HG02623 (cell line): ENCODE measurements at regions not wholly inside any gene's neighbourhood (a gene's known extent, or its start where the extent isn't known, plus 50 kb on each side); places are given as distances from the start of the nearest gene placed in this dataset.

ENCODE experiments used
- ATAC-seq: cut with Tn5 transposase; IDR thresholded peaks from one replicate; pipeline ENCODE4 v1.9.1; 2021; ENCODE audit warnings: moderate library complexity; ENCODE audit not compliant: unreplicated experiment

DNA sequence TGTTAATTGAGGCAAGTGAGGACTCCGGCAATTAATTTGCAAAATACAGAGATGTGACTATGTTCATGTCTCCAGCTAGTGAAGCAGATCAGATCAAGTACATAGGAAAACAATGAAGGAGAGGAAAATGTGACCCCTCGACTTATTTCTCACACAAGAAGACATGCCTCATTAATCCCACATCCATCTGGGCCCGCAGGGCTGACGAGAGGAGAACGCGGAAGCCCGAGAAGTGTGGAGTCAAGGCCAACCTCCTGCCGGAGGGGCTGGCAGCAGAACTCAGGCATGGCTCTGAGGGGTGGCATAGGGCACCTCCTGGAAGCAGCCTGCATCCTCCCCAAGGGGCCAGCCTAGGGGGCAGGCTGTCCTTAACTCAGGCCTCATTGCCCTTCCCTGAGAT lies 54.4 kb downstream of the ZNF503 start:
- no peak for ATAC-seq

DNA sequence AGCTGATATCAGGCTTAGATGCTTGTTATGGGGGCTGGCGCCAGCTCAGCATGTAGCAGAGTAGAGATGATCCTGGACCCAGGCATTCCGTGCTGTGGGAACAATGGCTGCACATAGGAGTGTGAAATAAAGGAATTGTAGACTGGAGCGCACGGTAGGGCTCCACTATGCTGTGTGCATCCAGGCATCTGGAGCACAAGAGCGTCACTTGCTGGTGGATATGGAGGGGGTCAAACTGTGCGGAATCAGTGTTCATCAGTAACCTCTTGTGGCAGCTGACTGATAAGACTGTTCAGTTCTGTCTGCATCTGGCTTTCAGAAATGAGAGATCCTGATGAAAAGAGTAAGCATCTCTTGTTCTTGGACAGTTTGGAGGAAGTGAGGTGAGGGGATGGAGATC lies 55.8 kb downstream of the ZNF503 start:
- no peak for ATAC-seq

DNA sequence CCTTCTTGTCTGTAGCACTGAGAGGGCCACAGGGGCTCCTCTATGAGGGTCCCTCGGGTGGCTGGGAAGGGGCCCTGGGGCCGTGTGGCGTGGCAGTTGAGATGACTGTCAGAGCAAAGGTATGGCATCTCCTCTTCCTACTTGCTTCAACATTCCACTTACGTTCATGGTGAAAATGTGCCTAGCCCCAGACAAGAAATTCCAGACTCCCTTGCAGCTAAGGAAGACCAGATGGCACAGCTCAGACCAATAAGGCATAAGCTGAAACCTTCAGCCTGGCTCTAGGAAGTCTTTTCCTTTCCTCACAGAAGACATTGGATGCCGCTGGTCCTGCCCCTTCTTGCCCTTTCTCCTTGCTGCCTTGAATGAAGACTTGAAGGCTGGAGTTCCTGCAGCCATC lies 57.4 kb downstream of the ZNF503 start:
- ATAC-seq, result no peak

DNA sequence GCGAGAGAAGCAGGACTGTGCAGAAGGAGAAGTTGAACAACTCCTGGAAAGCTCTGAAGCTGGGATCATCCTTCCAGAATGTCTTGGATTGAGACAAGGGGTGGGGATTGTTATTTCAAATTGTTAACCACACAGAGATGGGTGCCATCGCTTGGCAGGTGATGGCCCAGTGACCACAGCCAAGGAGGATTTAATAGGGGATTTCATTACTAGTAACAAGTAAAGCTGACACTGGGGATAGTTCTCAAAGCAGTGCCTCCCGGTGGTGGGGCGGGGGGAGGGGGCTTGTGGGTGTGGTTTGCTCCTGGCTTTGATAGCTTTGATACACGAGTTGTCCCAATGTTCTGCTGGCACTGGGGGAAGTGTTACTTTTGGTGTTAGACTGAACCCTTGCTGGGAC lies 59.2 kb downstream of the ZNF503 start:
- no peak for ATAC-seq

DNA sequence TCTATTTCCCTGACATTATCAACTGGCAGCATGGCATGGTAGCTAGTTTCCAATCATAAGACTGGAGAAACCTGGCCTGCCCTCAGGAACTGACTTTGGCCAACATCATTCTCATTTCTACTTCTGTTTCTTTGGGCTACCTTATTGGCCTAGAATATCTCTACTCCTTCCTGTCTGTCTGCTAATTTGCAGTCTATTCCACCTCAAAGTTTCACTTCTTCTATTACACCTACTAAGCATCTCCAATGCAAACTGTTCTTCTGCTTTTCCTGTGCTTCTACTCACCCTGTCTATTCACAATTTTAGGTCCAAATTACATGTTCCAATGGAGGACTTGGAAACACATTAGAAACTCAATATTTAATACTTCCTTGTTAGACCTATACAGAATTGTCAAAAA lies 65.6 kb downstream of the ZNF503 start:
- peak; percentile 79 for ATAC-seq

DNA sequence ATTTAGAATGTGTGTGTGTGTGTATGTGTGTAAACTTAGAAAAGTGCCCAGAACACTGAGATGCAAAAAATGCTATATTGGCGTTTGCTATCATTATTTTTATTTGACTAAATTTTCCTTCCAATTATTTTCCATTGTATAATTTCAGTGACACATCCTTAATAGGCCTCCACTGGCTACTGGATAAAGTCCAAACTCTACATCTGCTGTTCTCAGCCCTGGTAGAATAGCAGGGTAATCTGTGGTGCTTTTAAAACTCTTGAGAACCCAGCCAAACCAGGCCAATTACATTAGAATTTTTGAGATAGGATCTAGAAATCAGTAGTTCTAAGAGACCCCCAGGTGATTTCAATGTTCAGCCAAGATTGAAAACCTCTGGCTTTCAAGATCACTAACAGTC lies 66.4 kb downstream of the ZNF503 start:
- no peak for ATAC-seq

DNA sequence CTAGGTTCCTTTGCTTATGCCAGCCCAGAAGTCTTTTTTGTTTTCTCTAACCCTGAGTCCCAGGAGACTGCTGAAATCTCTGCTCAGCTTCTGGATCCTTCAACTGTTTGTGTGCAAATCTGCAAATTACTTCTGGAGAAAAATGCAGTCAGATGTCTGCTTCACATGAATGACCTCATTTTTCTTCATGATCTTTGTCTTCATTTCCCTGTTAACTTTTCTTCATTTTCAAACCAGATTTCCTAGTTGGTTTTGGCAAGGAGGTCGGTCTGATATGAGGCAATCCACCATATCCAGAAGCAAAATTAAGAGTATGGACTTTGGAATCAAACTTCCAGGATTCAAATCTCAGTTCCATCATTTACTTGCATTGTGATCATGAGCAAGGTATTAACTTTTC lies 66.8 kb downstream of the ZNF503 start:
- no peak for ATAC-seq

DNA sequence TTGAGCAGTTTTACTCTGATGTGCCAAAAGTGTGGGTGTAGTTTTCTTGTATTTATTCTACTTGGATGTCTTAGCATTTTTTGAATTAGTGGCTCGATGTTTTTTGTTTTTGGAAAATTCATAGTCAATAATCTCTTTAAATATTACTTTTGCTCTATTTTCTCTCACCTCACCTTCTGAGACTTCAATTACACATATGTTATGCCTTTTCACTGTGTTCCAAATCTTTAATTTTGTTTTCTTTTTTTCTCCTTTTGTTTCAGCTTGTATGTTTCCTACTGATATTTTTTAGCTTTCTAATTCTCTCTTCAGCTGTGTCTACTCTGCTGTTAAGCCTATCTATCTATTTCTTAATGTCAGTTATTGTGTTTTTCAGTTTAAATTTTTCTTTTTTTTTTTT lies 69.5 kb downstream of the ZNF503 start:
- ATAC-seq, result no peak

DNA sequence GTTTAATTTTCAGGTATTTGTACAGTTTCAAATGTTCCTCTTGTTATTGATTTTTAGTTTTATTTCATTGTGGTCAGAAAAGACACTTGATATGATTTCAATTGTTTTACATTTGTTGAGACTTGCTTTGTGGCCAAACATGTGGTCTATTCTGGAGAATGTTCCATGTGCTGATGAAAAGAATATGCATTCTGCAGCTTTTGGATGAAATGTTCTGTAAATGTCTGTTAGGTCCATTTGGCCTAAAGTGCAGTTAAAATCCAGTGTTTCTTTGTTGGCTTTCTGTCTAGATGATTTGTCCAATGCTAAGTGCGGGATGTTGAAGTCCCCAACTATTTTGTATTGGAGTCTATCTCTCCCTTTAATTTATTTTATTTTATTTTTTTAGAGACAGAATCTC lies 70.5 kb downstream of the ZNF503 start:
- ATAC-seq, result no peak

DNA sequence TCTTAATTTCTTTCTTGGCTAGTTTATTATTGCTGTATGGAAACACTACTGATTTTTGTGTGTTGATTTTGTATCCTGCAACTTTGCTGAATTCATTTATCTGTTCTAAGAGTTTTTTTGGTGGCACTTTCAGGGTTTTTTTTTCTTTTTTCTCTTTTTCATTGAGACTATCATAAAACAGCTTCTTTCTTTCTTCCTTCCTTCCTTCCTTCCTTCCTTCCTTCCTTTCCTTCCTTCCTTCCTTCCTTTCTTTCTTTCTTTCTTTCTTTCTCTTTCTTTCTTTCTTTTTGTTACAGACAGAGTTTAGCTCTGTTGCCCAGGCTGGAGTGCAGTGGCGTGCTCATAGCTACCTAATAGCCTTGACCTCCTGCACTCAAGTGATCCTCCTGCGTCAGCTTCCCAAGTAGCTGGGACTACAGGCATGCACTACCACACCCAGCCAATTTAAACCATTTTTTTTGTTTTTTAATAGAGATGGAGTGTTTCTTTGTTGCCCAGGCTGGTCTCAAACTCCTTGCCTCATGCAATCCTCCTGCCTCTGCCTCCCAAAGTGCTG lies 72.3 kb downstream of the ZNF503 start:
- no peak for ATAC-seq

DNA sequence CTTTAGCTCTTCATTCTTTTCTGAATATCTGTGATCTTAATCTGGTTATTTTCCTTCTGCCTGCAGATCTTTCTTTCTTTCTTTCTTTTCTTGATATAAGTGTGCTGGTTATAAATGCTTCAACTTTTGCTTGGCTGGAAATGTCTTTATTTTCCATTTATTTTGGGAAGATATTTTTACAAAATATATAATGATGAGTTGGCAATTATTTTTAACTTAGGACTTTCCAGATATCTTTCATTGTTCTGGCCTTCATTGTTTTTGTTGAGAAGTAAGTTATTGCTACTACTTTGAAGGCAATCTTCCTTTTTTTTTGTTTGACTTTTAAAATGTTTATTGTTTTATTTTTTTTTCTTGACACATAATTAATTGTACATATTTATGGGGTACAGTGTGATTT lies 75.3 kb downstream of the ZNF503 start:
- no peak for ATAC-seq

DNA sequence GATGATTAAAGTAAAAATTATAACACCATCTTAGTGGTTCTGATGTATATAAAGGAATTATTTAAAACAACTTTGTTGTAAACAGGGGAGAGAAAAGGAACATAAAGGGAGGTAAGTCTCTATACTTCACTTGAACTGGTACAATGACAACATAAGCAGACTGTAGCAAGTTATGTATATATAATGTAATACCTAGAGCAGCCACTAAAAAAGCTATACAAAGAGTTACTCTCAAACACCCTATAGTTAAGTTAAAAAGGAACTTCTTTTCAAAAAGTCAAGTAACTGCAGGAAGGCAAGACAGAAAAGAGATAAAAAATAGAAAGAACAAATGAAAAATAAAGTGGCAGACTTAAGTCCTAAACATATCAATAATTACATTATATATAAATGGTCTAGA lies 82.3 kb downstream of the ZNF503 start:
- ATAC-seq, result no peak

DNA sequence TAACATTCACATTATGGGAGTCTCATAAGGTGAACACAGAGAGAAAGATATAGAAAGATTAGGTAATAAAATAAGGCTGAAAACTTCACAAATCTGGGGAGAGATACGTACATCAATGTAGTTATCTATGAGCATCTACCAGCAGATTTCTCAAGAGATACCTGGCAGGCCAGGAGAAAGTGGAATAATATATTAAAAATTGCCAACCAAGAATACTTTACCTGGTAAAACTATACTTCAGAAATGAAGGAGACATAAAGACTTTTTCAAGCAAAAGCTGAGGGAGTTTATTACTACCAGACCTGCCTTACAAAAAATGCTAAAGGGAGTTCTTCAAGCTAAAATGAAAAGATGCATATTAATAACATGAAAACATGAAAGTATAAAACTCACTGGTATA lies 78.8 kb upstream of the COMTD1 start:
- no peak for ATAC-seq

DNA sequence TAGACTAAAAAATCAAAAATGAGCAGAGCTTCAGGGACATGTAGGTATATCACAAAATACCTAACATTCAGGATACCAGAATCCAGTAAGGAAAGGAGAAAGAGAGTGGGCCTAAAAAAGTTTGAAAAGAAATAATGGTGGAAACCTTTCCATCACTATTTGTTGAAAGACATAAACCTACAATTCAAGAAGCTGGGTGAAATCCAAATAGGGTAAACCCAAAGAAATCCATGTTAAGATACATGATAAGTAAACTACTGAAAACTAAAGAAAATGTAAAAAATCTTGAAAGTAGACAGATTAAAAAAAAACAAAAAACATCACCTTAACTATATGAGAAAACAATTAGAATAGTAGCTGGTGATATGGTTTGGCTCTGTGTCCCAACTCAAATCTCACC lies 76.7 kb upstream of the COMTD1 start:
- ATAC-seq, result no peak

DNA sequence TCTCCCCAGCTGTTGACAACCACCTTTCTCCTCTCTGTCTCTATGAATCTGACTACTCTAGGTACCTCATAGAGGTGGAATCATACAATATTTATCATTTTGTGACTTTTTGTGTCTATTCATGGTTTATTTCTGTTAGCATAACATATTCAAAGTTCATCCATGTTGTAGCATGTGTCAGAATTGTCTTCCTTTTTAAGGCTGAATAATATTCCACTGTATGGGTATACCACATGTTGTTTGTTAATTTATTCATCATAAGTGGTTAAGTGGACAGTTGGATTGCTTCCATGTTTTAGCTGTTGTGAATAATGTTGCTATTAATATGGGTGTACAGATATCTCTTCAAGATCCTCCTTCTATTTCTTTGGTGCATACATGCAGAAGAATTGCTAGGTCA lies 69.9 kb upstream of the COMTD1 start:
- no peak for ATAC-seq

DNA sequence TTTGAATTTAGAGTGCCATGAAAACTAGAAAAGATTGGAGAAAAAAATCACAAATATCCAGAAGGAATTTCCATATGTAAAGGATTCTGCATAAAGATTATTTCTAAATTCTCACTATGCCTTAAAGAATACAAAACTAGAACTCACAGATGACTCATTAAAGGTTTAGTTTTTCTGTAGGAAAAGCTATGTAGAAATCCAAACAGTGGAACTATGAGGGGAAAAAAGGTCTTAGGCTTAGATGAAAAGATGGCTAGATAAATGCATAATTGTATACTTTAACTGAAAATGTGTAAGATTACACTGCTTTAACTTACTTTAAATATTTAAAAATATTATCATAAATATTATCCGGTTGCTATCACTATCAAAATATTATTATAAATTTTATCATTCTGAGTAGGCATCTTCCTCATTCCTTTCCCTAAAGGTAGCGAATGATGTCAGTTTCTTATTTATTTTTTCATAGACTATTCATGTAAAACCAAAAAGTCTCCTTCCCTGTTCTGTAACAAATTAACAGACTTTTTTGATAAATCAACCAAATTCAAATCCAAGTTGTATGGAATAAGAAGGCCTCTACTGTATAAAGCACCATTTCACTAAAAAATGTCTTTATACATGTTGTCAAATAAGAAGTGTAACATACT lies 69.1 kb upstream of the COMTD1 start:
- no peak for ATAC-seq

DNA sequence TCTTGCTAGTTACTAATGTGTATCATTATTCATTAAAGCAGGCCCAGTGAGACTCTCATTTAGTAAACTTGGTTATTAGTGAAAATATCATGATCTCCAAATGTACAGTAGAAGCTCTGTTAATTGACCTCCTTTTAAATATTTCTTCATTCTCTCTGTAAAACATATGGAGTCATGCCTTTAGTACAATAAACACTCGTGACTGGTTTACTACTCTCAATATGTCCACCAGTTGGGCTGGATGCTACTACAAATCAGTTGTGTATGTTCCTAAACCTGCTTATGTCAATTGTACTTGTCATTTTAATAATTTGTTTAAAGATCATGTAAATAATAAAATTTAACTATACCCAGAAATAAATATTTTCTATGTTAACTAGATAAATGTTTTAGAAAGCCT lies 68.6 kb upstream of the COMTD1 start:
- no peak for ATAC-seq

DNA sequence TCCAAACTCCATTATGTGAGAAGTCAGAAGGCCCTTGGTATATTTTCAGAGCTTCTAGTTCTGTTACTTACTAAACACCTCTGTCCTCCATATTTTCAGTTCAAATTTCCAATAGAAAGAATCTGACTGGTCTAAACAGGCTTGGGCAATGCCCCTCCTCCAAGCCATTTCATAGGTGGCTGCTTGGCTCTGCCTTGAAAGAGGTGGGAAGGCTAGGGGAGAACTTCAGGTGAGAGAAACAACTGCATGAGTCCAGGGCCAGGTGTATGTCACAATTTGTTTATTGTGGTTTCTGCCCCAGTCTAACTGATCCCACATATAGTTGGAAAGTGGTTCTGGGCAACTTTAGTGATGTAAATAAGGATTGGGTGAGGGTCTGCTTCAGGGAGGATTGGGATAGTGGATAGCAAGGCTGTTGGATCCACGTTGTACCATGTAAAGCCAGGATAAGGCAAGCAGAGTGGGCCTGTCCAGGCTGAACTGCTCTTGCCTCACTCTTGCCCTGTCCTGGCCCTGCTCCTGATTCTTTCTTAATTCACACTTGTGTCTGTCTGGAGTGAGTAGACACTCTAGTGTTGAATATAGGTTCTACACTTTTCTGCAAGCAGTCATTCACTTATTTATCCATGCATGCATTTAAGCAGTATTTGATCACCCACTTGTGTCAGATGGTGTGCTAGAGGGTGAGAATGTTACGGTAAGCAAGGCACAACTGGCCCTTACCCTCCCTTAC lies 67.5 kb upstream of the COMTD1 start:
- no peak for ATAC-seq

DNA sequence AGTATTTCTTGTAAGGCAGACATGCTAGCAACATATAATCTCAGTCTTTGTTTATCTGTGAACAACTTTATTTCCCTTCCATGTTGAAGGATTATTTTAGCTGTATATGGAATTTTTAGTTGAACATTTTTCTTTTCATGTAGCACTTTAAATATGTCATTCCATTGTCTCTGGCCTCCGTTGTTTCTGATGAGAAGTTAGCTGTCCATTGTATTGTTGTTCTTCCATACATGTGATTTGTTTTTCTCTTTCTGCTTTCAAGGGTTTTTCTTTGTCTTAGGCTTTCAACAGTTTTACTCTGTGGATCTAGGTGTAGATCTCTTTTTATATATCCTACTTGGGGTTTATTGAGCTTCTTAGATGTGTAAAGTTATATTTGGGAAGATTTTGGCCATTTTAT lies 66.3 kb upstream of the COMTD1 start:
- ATAC-seq, result no peak

DNA sequence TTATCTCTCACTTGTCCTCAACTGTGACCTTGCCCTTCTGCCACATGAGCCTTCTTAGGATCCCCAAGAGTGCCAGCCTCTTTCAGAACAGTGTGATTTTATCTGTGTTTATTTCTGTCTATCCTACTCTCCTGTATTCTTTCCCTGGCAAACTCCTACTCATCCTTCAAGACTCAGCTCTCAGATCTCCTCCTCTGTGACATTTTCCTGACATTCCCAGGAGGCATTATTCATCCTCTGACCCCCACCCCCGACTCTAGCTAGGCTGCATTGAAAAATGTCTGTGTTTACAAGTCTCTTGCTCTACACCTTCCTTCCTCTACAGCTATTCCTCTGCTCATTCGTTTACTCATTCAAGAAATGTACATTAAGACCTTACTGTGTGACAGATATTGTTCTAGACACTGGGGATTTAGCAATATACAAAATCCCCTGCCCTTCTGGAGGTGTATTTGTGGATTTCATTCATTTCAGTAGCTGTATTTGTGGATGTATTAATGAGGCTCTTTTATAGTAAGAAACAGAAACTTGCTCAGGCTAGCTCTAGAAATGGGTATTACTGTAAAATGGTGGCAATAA lies 61.4 kb upstream of the COMTD1 start:
- ATAC-seq, result no peak

DNA sequence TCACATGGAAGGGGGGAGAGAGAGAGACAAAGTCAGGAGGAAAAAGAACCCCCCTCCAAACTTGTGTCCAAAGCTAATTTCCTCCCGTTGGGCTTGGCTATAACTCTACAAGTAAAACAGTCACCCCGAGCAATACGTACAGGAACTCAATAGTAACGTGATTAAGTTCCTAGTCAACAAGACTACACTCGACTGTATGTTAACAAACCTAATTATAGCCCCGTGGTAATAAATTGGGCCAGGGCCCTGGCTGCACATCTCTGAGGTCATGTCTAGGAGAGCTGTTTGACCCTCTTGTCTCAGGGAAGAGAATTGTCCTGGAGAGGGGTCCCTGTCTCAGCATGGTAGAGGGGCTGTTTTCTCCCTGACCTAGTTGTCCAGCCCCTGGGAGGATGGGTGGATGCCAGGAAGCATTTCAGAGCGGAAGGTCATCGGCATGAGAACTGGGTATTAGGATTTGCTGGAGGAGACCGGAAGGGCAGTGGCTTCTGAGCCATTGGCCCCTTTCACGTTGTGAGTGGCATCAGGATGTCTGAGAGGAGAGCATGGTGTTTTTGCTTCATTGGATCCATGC lies 60.2 kb upstream of the COMTD1 start:
- ATAC-seq, result no peak
